HG03520 (cell line): ENCODE measurements at regions not wholly inside any gene's neighbourhood (a gene's known extent, or its start where the extent isn't known, plus 50 kb on each side); places are given as distances from the start of the nearest gene placed in this dataset.
"Not testable (repeated sequence)": the region's sequence is repeated elsewhere in the genome, so short reads cannot be mapped to it uniquely, and the experiment has no call there.

ENCODE experiments used
- ATAC-seq: cut with Tn5 transposase; IDR thresholded peaks from one replicate; pipeline ENCODE4 v1.9.1; 2021; ENCODE audit warnings: mild to moderate bottlenecking, moderate library complexity; ENCODE audit not compliant: unreplicated experiment

DNA sequence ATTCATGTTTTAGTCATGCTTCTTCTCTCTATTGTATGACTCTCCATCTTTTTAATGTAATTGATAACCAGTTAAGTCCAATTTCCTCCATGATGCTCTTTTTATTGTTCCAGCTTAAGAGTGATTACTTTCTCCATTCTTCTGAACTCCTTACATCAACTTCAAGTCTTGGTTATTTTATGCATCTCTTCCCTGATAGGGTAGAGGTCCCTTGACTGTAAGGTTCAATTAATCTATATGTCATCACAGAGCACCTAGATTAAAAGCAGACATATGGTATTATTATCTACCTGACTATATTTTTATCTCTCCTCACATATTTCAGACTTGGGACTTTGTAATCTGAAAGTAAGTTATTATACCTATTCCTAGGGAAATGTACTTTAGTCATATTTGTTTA, 853.1 kb downstream of the REEP3 start:
- no peak for ATAC-seq

GRCh38 chr10:64376167-64376566, 855.0 kb downstream of the REEP3 start:
- ATAC-seq = no peak

DNA sequence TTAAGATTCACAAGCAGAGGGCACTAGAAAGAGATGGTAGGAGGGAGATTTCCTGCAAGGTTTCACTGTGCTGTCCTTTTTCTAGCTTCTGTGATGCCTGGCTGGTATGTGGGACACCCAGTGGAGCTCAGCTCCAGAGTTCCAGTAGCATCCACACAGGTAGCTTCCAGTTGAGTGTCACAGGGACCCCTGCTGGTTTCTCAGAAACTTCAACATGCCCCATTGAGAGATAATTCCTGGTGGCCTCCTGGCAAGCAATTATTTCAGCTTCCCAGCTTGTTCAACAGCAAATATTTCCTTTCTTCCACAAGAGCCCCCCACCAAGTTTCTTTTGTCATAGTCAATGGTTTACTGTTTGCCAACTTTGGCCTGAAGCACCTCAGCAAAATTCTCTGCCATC, 858.7 kb downstream of the REEP3 start:
- no peak for ATAC-seq

GRCh38 chr10:64385355-64385754, 864.2 kb downstream of the REEP3 start:
- no peak for ATAC-seq

DNA sequence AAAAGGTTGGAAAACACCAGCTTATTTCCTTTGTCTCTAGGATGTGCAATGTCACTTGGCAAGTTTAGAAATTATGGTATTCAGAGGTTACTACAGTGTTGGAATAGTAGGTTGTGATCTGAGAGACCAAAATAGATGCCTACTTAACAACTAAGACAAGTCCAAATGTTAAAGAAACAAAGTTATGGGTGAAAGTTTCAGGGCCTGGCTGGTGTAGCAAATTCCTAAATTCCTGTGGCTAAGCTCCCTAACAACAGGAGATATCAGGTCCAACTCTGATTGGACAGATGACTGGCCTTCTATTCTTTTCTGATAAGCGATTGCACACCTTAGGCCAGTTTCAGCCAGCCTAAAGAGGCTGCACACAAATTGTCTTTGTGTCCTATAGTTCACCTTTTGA, 873.5 kb downstream of the REEP3 start:
- no peak for ATAC-seq

GRCh38 chr10:64396105-64396708, 875.0 kb downstream of the REEP3 start:
- no peak for ATAC-seq

- no peak for ATAC-seq
Observed at GRCh38 chr10:64397125-64397524, 875.9 kb downstream of the REEP3 start.

- no peak for ATAC-seq
Observed at GRCh38 chr10:64408391-64409183, 887.4 kb downstream of the REEP3 start.

- no peak for ATAC-seq
Observed at GRCh38 chr10:64409349-64409748, 888.1 kb downstream of the REEP3 start.

- no peak for ATAC-seq
Observed at GRCh38 chr10:64416011-64416410, 894.8 kb downstream of the REEP3 start.

GRCh38 chr10:64419461-64419860, 898.3 kb downstream of the REEP3 start:
- no peak for ATAC-seq

DNA sequence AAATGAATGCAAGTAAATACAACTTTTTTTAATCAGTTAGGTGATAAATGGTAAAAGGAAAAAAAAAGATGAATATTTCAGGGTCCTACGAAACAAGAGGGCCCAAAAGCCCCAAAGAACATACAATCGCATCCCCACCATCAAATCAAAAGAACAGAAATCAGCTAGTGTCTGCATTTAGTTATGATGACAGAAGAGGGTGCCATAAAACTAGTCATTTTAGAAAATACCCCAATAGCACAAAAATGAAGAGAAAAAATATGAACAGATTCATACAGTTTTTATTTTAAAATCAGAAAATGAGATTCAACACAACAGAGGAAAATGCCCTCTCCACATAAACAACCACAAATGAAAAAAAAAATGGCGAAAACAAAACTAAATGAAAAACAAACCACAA, 905.5 kb downstream of the REEP3 start:
- ATAC-seq = no peak

- ATAC-seq = no peak
Observed at GRCh38 chr10:64430690-64431323, 909.6 kb downstream of the REEP3 start.

DNA sequence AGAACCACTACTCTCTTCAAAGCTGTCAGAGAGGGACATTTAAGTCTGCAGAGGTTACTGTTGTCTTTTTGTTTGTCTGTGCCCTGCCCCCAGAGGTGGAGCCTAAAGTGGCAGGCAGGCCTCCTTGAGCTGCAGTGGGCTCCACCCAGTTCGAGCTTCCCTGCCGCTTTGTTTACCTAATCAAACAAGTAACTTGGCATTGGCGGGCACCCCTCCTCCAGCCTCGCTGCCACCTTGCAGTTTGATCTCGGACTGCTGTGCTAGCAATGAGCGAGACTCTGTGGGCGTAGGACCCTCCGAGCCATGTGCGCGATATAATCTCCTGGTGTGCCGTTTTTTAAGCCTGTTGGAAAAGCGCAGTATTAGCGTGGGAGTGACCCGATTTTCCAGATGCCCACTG, 920.7 kb downstream of the REEP3 start:
- not testable (repeated sequence) for ATAC-seq

DNA sequence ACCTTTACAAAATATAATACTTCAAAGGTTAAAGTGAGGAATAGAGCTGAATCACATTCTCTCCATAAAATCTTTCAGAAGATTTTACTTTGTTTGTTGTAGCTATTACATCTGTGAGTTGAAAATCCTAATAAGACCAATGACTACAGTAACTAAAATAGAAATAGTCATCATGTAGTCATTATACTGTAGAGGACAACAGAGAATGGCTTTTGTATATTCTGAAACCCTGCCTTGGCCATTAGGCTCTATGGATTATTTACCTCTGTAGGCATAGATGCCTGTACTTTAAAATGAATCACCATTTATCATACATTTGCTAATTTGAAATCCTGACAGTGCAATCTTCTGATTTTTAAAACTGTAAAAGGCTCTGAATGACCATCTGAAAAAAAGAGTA, 923.0 kb downstream of the REEP3 start:
- no peak for ATAC-seq

- no peak for ATAC-seq
Observed at GRCh38 chr10:64444564-64444963, 923.4 kb downstream of the REEP3 start.

- no peak for ATAC-seq
Observed at GRCh38 chr10:64449603-64450002, 928.4 kb downstream of the REEP3 start.

- no peak for ATAC-seq
Observed at GRCh38 chr10:64450312-64450711, 929.1 kb downstream of the REEP3 start.

DNA sequence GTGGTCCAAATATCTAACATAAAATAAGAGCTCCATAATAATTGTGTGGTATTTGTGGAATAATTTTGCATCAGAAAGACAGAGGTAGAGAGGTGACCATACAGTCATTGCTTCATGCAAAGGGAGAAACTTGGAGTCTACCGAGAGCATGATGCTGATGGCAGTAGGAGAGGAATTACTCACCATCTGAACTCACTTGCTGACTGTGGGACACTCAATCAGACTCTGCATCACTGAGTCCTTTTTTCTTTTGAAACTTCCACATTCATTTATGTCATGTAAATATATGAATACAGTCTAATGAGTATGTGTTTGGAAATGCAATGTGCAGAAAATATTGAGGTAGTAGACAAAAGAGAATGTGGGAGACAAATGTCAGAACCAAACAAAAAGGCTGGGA, 933.8 kb downstream of the REEP3 start:
- no peak for ATAC-seq

GRCh38 chr10:64458306-64458705, 937.1 kb downstream of the REEP3 start:
- no peak for ATAC-seq

GRCh38 chr10:64463406-64463805, 942.2 kb downstream of the REEP3 start:
- no peak for ATAC-seq

GRCh38 chr10:64465653-64466052, 944.5 kb downstream of the REEP3 start:
- ATAC-seq = no peak
